OCI-LY3 (cell line): ENCODE measurements at regions not wholly inside any gene's neighbourhood (a gene's known extent, or its start where the extent isn't known, plus 50 kb on each side); places are given as distances from the start of the nearest gene placed in this dataset.
A peak's percentile ranks its signal among the peaks of the same experiment; 100 is the strongest.

Experiments used
- H2AFZ ChIP-seq: fragments of 200-600, 300-600 bp; shearing (Covaris generic); 2 replicates; pipeline ENCODE4 v1.6.0; 2014; ENCODE audit warnings: antibody characterized with exemption, low read depth, low read length
- H3K27ac ChIP-seq: fragments of 200-600, 300-600 bp; sonication (generic); 2 replicates; pipeline ENCODE4 v1.5.1; 2014; ENCODE audit warnings: mild to moderate bottlenecking, low read length, moderate library complexity, mixed read lengths
- H3K27me3 ChIP-seq: fragments of 200-600, 300-600 bp; sonication (generic); 2 replicates; pipeline ENCODE4 v1.6.1; 2014; ENCODE audit warnings: low read depth, low read length, mixed read lengths
- H3K36me3 ChIP-seq: fragments of 200-600, 300-600 bp; sonication (generic); replicated peaks from 2 replicates; pipeline ENCODE3; 2014; ENCODE audit warnings: low read depth, low read length, mixed read lengths
- H3K4me1 ChIP-seq: fragments of 300-600, 200-600 bp; sonication (generic); 2 replicates; pipeline ENCODE4 v1.6.1; 2014; ENCODE audit warnings: low read length, mixed read lengths
- H3K4me2 ChIP-seq: fragments of 200-600, 300-600 bp; sonication (generic); 2 replicates; pipeline ENCODE4 v1.6.1; 2014; ENCODE audit warnings: low read length, mixed read lengths
- H3K4me3 ChIP-seq: fragments of 300-600, 200-600 bp; sonication (generic); 2 replicates; pipeline ENCODE4 v1.5.1; 2014; ENCODE audit warnings: antibody characterized with exemption, mild to moderate bottlenecking, low read length, moderate library complexity
- H3K79me2 ChIP-seq: fragments of 300-600, 200-600 bp; shearing (Covaris generic); 2 replicates; pipeline ENCODE4 v1.6.1; 2014; ENCODE audit warnings: mild to moderate bottlenecking, low read length, mixed read lengths
- H3K9ac ChIP-seq: fragments of 300-600, 200-600 bp; shearing (Covaris generic); 2 replicates; pipeline ENCODE4 v1.6.0; 2014; ENCODE audit warnings: mild to moderate bottlenecking, low read length, moderate library complexity
- H3K9me3 ChIP-seq: fragments of 200-600, 300-600 bp; shearing (Covaris generic); 2 replicates; pipeline ENCODE4 v1.6.1; 2014; ENCODE audit warnings: low read length, mixed read lengths; ENCODE audit not compliant: insufficient read depth
- H4K20me1 ChIP-seq: fragments of 200-600, 300-600 bp; sonication (generic); 2 replicates; pipeline ENCODE4 v1.6.1; 2016; ENCODE audit warnings: low read length, mixed read lengths; ENCODE audit not compliant: insufficient read depth
- CTCF ChIP-seq: fragments of 200-600, 300-600 bp; sonication (generic); IDR thresholded peaks from 2 replicates; pipeline ENCODE4 v1.5.1; 2014; ENCODE audit warnings: antibody characterized with exemption, low read length, low read depth
- EZH2phosphoT487 ChIP-seq: fragments of 200-600 bp; shearing (Covaris generic); IDR thresholded peaks from 2 replicates; pipeline ENCODE4 v1.6.1; 2018; ENCODE audit warnings: antibody characterized with exemption, mixed run types, low read depth

DNA sequence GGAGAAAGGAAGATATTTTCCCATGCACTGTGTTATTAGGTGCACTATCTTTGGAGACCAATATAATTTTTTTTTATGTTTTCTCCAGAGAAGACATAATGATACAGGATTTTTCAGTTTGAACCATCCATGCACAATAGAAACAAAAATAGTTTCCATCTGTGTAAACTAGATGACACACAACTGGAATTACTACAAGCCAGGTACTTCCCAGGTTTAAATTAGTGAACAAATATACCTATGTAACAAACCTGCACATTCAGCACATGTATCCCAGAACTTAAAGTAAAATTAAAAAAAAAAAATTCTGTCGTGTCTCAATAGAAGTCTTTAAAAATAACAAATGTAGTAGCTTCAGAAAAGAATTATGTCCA lies 1616.8 kb upstream of the ACVR2A start:
- H3K4me1 ChIP-seq: peaks cover 16% of the 10 kb centered on the region
- H2AFZ ChIP-seq: no peak overlapping the region
- H3K9ac ChIP-seq: no peak overlapping the region
- H3K27ac ChIP-seq: no peak overlapping the region
- H3K4me2 ChIP-seq: 0 out of 2 replicates have a peak overlapping the region, but pooled peaks have one; percentile 20
- no peaks in the 10 kb centered on the region for H3K36me3 ChIP-seq
- H3K79me2 ChIP-seq: no peaks in the 10 kb centered on the region
- no peaks in the 10 kb centered on the region for H4K20me1 ChIP-seq
- no peak overlapping the region for H3K4me3 ChIP-seq
- TF ChIP-seq CTCF: no peak
- no peak for TF ChIP-seq EZH2phosphoT487
- H3K9me3 ChIP-seq: no peaks in the 10 kb centered on the region
- no peaks in the 10 kb centered on the region for H3K27me3 ChIP-seq

GRCh38 chr2:146227152-146228019 lies 1617.4 kb upstream of the ACVR2A start:
- Histone ChIP-seq H3K27me3 (no peaks in the 10 kb centered on the region), H3K36me3 (no peaks in the 10 kb centered on the region), H3K79me2 (no peaks in the 10 kb centered on the region)

GRCh38 chr2:146226077-146226476 lies 1618.8 kb upstream of the ACVR2A start:
- H3K4me3 ChIP-seq: no peak overlapping the region
- TF ChIP-seq CTCF: no peak
- TF ChIP-seq EZH2phosphoT487: no peak
- no peak overlapping the region for H3K4me2 ChIP-seq
- no peaks in the 10 kb centered on the region for H3K9me3 ChIP-seq
- H4K20me1 ChIP-seq: no peaks in the 10 kb centered on the region
- no peak overlapping the region for H2AFZ ChIP-seq
- H3K4me1 ChIP-seq: peaks cover 16% of the 10 kb centered on the region
- H3K9ac ChIP-seq: no peak overlapping the region
- H3K79me2 ChIP-seq: no peaks in the 10 kb centered on the region
- no peaks in the 10 kb centered on the region for H3K36me3 ChIP-seq
- H3K27me3 ChIP-seq: no peaks in the 10 kb centered on the region
- no peak overlapping the region for H3K27ac ChIP-seq

More at GRCh38 chr2:146227152-146228019, 1617.4 kb upstream of the ACVR2A start:
- no peaks in the 10 kb centered on the region for H3K9me3 ChIP-seq
- H2AFZ ChIP-seq: no peak overlapping the region
- H3K4me2 ChIP-seq: no peak overlapping the region
- H3K4me3 ChIP-seq: no peak overlapping the region
- peaks cover 16% of the 10 kb centered on the region for H3K4me1 ChIP-seq
- no peak for TF ChIP-seq CTCF
- TF ChIP-seq EZH2phosphoT487: no peak
- H3K9ac ChIP-seq: no peak overlapping the region
- H3K27ac ChIP-seq: no peak overlapping the region
- no peaks in the 10 kb centered on the region for H4K20me1 ChIP-seq

- Histone ChIP-seq H2AFZ (no peak overlapping the region), H3K4me2 (no peak overlapping the region), H3K27me3 (no peaks in the 10 kb centered on the region), H3K36me3 (no peaks in the 10 kb centered on the region), H3K4me1 (no peaks in the 10 kb centered on the region), H4K20me1 (no peaks in the 10 kb centered on the region), H3K9ac (no peak overlapping the region), H3K79me2 (no peaks in the 10 kb centered on the region), H3K27ac (no peak overlapping the region), H3K4me3 (no peak overlapping the region), H3K9me3 (no peaks in the 10 kb centered on the region)
- TF ChIP-seq EZH2phosphoT487 (no peak), CTCF (no peak)
Measured at GRCh38 chr2:146221826-146222225, 1623.0 kb upstream of the ACVR2A start.
